ENCODE measurements at regions not wholly inside any gene's neighbourhood (a gene's known extent, or its start where the extent isn't known, plus 50 kb on each side); places are given as distances from the start of the nearest gene placed in this dataset.

DNA sequence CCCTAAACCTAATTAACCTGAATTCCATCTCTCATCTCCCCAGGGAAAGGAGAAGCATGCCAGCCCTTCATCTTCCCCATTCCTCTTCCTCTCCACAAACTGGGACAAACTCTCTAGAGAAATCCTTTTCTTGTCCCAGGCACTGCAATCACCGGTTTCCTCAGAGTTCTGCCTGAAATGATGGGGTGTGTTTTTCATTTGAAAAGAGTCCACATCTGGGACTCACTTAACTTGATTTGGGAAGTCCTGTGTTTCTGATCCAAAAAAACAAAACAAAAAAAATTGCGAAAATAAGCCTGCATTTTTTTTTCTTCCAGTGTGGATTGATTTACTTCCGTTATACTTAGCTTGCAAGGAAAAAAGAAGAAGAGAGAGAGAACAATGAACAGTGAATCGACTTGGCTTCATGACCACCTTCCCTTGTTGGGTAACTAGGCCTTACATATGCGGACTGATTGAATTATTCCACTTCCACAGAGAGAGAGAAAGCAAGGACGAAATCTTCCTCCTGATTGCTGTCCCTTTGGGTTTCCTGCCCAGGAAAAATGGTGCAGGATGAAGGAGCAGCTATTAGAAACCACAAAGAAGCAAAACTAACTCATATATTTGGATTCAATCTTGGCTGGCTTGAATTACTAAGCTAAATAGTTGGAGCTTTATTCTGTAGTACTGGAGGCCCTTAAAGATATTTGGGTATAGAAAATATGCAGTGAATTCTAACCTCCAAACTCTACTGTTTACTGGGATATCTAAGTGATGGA is 506.2 kb upstream of the TBX3 start:
- Mint-ChIP-seq H3K9me3 (peaks cover 7% of the 10 kb centered on the region), H3K27me3 (ENCODE audit: insufficient read depth) (no peaks in the 10 kb centered on the region), H3K4me1 (ENCODE audit: low read depth) (no peaks in the 10 kb centered on the region), H3K4me3 (no peak overlapping the region), H3K36me3 (ENCODE audit: low read depth) (no peaks in the 10 kb centered on the region), H3K27ac (no peak overlapping the region)
- intact Hi-C loops (cut with micrococcal nuclease) = no loop called here
- no peak for DNase-seq (ENCODE audit: low spot score)

GRCh38 chr12:115185506-115185905 is 501.5 kb upstream of the TBX3 start:
- Mint-ChIP-seq H3K4me1 (ENCODE audit: low read depth) (no peaks in the 10 kb centered on the region), H3K36me3 (ENCODE audit: low read depth) (no peaks in the 10 kb centered on the region), H3K27me3 (ENCODE audit: insufficient read depth) (no peaks in the 10 kb centered on the region), H3K9me3 (peaks cover 7% of the 10 kb centered on the region), H3K4me3 (no peak overlapping the region), H3K27ac (no peak overlapping the region)
- no peak for DNase-seq (ENCODE audit: low spot score)
- intact Hi-C loops (cut with micrococcal nuclease) = no loop called here

DNA sequence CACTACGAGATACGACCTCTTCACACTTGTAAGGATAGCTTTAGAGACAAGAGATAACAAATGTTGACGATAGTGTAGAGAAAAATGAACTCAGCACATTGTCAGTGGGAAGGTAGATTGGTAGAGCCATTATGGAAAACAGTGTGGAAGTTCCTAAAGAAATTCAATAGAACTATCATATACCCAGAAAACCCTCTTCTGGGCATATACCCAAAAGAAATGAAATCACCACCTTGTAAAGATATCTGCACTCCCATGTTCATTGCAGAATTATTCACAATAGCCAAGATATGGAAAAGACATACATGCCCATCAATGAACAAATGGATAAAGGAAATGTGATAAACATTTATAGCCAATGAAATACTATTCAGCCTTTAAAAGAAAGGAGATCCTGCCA is 499.8 kb upstream of the TBX3 start:
- H3K27me3 Mint-ChIP-seq (ENCODE audit: insufficient read depth) = no peaks in the 10 kb centered on the region
- no peaks in the 10 kb centered on the region for H3K4me1 Mint-ChIP-seq (ENCODE audit: low read depth)
- intact Hi-C loops (cut with micrococcal nuclease) = no loop called here
- no peaks in the 10 kb centered on the region for H3K36me3 Mint-ChIP-seq (ENCODE audit: low read depth)
- peaks cover 7% of the 10 kb centered on the region for H3K9me3 Mint-ChIP-seq
- H3K27ac Mint-ChIP-seq = no peak overlapping the region
- DNase-seq (ENCODE audit: low spot score) = no peak
- H3K4me3 Mint-ChIP-seq = no peak overlapping the region

DNA sequence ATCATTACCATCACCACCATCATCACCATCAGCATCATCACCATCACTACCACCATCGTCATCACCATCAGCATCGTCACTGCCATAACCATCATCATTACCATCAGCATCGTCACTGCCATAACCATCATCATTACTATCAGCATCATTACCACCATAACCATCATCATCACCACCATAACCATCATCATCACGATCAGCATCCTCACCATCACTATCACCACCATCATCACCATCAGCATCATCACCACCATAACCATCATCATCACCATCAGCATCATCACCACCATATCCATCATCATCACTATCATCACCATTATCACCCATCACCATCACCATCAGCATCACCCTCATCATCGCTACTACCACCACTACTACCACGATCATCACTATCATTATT is 493.9 kb upstream of the TBX3 start:
- Mint-ChIP-seq H3K9me3 (peaks cover 3% of the 10 kb centered on the region), H3K4me1 (ENCODE audit: low read depth) (no peaks in the 10 kb centered on the region), H3K27ac (no peak overlapping the region), H3K4me3 (no peak overlapping the region), H3K27me3 (ENCODE audit: insufficient read depth) (no peaks in the 10 kb centered on the region), H3K36me3 (ENCODE audit: low read depth) (no peaks in the 10 kb centered on the region)
- intact Hi-C loops (cut with micrococcal nuclease) = no loop called here
- DNase-seq (ENCODE audit: low spot score) = no peak

DNA sequence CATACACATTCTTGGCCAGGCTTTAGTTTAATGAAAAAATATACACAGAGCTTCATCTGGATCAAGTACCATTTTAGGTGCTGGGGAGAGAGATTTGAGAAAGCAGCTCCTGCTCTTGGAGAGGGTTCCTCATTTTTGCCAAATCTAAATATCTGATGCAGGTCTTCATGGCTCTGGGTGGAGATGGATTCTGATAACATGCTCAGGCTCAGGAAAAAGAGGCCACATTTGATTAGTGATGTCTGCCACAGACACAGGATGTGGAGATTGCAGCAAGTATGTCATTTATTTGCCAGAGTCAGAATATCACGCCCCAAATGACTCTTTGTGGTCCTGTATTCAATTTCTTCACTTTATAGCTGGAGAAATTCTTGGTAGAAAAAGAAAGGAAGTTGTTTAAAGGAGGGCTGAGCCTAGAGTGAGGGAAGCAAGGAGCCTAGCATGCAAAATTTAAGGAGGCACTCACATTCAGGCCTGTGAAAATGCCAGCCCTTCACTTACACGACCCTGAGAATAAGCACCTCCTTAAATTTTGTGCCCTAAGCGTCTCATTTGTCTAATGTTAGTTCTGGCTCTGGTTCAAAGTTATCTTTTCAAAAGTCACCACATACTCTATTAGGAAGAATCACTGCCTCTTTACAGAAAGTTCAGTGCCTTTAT is 492.9 kb upstream of the TBX3 start:
- Mint-ChIP-seq H3K4me1 (ENCODE audit: low read depth) (no peaks in the 10 kb centered on the region), H3K36me3 (ENCODE audit: low read depth) (no peaks in the 10 kb centered on the region), H3K27ac (no peak overlapping the region), H3K27me3 (ENCODE audit: insufficient read depth) (no peaks in the 10 kb centered on the region), H3K4me3 (no peak overlapping the region), H3K9me3 (peaks cover 3% of the 10 kb centered on the region)
- intact Hi-C loops (cut with micrococcal nuclease) = no loop called here
- no peak for DNase-seq (ENCODE audit: low spot score)

- Mint-ChIP-seq H3K36me3 (ENCODE audit: low read depth) (no peaks in the 10 kb centered on the region), H3K27ac (no peak overlapping the region), H3K4me1 (ENCODE audit: low read depth) (no peaks in the 10 kb centered on the region), H3K27me3 (ENCODE audit: insufficient read depth) (no peaks in the 10 kb centered on the region), H3K4me3 (no peak overlapping the region), H3K9me3 (peaks cover 3% of the 10 kb centered on the region)
- intact Hi-C loops (cut with micrococcal nuclease) = no loop called here
- DNase-seq (ENCODE audit: low spot score) = no peak
Observed at GRCh38 chr12:115174920-115175319, 490.9 kb upstream of the TBX3 start.

- Mint-ChIP-seq H3K27ac (no peak overlapping the region), H3K9me3 (peaks cover 9% of the 10 kb centered on the region), H3K4me3 (no peak overlapping the region), H3K27me3 (ENCODE audit: insufficient read depth) (no peaks in the 10 kb centered on the region), H3K36me3 (ENCODE audit: low read depth) (no peaks in the 10 kb centered on the region), H3K4me1 (ENCODE audit: low read depth) (no peaks in the 10 kb centered on the region)
- intact Hi-C loops (cut with micrococcal nuclease) = no loop called here
- no peak for DNase-seq (ENCODE audit: low spot score)
Observed at GRCh38 chr12:115172521-115172920, 488.5 kb upstream of the TBX3 start.

- no peak overlapping the region for H3K27ac Mint-ChIP-seq
- H3K4me1 Mint-ChIP-seq (ENCODE audit: low read depth) = no peaks in the 10 kb centered on the region
- H3K9me3 Mint-ChIP-seq = peaks cover 6% of the 10 kb centered on the region
- no peaks in the 10 kb centered on the region for H3K27me3 Mint-ChIP-seq (ENCODE audit: insufficient read depth)
- DNase-seq (ENCODE audit: low spot score) = no peak
- H3K4me3 Mint-ChIP-seq = no peak overlapping the region
- H3K36me3 Mint-ChIP-seq (ENCODE audit: low read depth) = no peaks in the 10 kb centered on the region
- intact Hi-C loops (cut with micrococcal nuclease) = no loop called here
Observed at GRCh38 chr12:115169981-115170380, 486.0 kb upstream of the TBX3 start.

DNA sequence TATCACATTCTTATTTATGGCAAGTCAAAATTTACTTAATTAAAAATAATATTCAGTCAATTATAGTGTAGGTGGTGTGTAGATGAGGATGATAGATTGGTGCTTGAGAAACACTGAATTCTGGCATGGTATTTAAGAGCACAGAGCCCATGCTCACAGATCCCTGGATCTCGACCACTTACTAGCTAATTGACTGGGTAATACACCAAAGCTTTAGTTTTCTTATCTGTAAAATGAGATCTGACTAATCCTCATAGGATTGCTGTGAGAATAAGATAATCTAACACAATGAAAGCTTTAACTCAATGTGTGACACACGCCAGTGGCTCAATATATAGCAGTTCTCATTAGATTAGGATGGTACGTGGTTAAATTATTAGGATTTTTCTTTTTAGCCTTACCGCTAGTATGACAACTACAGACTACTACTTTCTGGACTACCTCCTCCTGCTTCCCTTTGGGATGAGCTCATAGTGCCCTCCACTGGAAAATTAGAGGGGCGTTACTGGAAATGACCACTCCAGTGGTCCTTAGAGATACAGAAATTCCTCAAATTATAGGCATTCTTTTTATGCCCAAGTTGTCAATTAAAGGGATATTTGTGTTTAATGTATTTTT is 482.8 kb upstream of the TBX3 start:
- no peak for DNase-seq (ENCODE audit: low spot score)
- H3K9me3 Mint-ChIP-seq = peaks cover 6% of the 10 kb centered on the region

DNA sequence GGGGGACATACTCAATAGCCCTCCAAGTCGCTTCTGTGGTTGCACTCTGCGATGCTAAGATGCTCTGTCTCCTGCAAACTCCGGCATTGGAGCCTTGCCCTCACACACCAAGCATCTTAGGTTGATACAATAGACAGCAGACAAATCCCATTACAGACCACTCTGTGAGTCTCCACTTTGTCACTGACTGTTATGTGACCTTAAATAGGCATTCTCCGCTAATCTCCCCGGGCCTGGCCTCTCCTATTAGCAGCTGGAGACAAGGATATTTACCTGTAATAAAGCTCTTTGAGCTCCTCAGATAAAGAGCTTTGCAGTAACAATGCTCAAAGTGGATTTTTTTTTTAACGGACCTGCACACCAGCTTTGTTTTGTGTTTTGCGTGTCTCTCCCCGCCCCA is 479.7 kb upstream of the TBX3 start:
- intact Hi-C loops (cut with micrococcal nuclease) = no loop called here
- Mint-ChIP-seq H3K4me1 (ENCODE audit: low read depth) (no peaks in the 10 kb centered on the region), H3K27ac (no peak overlapping the region), H3K4me3 (no peak overlapping the region), H3K36me3 (ENCODE audit: low read depth) (no peaks in the 10 kb centered on the region), H3K9me3 (peaks cover 6% of the 10 kb centered on the region), H3K27me3 (ENCODE audit: insufficient read depth) (no peaks in the 10 kb centered on the region)
- DNase-seq (ENCODE audit: low spot score) = no peak

More for the DNA sequence above, 482.8 kb upstream of the TBX3 start:
- Mint-ChIP-seq H3K27ac (no peak overlapping the region), H3K36me3 (ENCODE audit: low read depth) (no peaks in the 10 kb centered on the region), H3K4me3 (no peak overlapping the region), H3K27me3 (ENCODE audit: insufficient read depth) (no peaks in the 10 kb centered on the region), H3K4me1 (ENCODE audit: low read depth) (no peaks in the 10 kb centered on the region)
- intact Hi-C loops (cut with micrococcal nuclease) = no loop called here

DNA sequence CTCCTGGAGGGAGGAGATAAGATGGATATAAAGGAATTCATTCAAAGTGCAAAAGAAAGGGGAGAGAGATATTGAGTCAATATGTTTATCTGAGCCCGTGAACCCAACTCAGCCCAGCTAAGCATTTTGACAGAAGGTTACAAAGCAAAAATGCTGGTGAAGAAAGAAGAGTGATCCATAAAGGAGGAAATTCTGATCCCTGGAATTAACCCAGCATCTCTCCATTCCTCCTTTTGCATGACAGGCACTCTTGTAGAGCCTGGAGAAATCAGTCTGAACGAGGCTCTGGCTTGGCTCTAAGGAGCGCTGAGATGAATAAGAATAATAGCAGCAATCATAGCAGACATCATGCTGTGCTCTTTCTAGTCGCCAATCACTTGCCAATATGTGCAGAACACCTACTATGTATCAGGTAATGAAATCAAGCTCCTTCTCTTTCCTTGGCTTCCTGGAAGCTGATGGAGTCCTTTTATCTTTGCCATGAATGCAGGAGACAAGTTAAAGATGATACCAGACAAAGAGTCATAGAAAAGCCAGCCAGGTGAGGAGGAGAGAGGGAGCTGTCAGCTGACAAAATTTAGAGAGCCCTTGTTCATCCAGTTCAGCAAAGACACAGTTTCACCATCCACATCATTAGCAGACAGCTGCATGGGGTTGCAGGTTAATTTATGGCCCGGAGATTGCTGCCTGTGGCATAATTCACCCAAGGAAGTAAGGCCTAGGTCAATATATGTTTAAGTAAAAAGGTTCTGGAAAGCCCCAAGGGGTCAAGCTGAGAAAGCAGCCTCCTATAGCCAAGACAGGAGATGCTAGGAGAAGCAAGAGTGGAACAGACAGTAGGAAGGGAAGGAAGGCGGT is 476.5 kb upstream of the TBX3 start:
- DNase-seq (ENCODE audit: low spot score) = no peak
- no peaks in the 10 kb centered on the region for H3K36me3 Mint-ChIP-seq (ENCODE audit: low read depth)
- intact Hi-C loops (cut with micrococcal nuclease) = no loop called here

GRCh38 chr12:115158816-115159215 is 474.8 kb upstream of the TBX3 start:
- intact Hi-C loops (cut with micrococcal nuclease) = no loop called here
- Mint-ChIP-seq H3K4me3 (no peak overlapping the region), H3K4me1 (ENCODE audit: low read depth) (no peaks in the 10 kb centered on the region), H3K27me3 (ENCODE audit: insufficient read depth) (no peaks in the 10 kb centered on the region), H3K36me3 (ENCODE audit: low read depth) (no peaks in the 10 kb centered on the region), H3K9me3 (no peaks in the 10 kb centered on the region), H3K27ac (no peak overlapping the region)
- DNase-seq (ENCODE audit: low spot score) = no peak

More for the DNA sequence above, 476.5 kb upstream of the TBX3 start:
- Mint-ChIP-seq H3K27ac (no peak overlapping the region), H3K4me1 (ENCODE audit: low read depth) (no peaks in the 10 kb centered on the region), H3K4me3 (no peak overlapping the region), H3K9me3 (no peaks in the 10 kb centered on the region), H3K27me3 (ENCODE audit: insufficient read depth) (no peaks in the 10 kb centered on the region)
